ENCODE measurements at regions not wholly inside any gene's neighbourhood (a gene's known extent, or its start where the extent isn't known, plus 50 kb on each side); places are given as distances from the start of the nearest gene placed in this dataset.
"Not testable (repeated sequence)": the region's sequence is repeated elsewhere in the genome, so short reads cannot be mapped to it uniquely, and the experiment has no call there.

- TF ChIP-seq CTCF (IDR thresholded peaks at IDR 0.05; ENCODE audit: control insufficient read depth, insufficient read depth, low read depth, low read length, missing control alignments) = no peak
- no peak for DNase-seq (ENCODE audit: low read depth)
- no peak overlapping the region for H3K4me3 ChIP-seq (ENCODE audit: control insufficient read depth, low read depth, low read length)
Observed at GRCh38 chr4:129264008-129264657, 168.2 kb downstream of the C4orf33 start.

- H3K4me3 ChIP-seq (ENCODE audit: control insufficient read depth, low read depth, low read length) = no peak overlapping the region
- TF ChIP-seq CTCF (IDR thresholded peaks at IDR 0.05; ENCODE audit: control insufficient read depth, insufficient read depth, low read depth, low read length, missing control alignments) = no peak
Observed at GRCh38 chr4:129278868-129279267, 182.9 kb downstream of the C4orf33 start.

GRCh38 chr4:129282293-129282692, 186.3 kb downstream of the C4orf33 start:
- TF ChIP-seq CTCF (IDR thresholded peaks at IDR 0.05; ENCODE audit: control insufficient read depth, insufficient read depth, low read depth, low read length, missing control alignments) = no peak
- no peak overlapping the region for H3K4me3 ChIP-seq (ENCODE audit: control insufficient read depth, low read depth, low read length)
- no peak for DNase-seq (ENCODE audit: low read depth)

More at GRCh38 chr4:129278868-129279267, 182.9 kb downstream of the C4orf33 start:
- no peak for DNase-seq (ENCODE audit: low read depth)

- not testable (repeated sequence) for DNase-seq (ENCODE audit: low read depth); H3K4me3 ChIP-seq (ENCODE audit: control insufficient read depth, low read depth, low read length)
Observed at GRCh38 chr4:129292194-129292593, 196.2 kb downstream of the C4orf33 start.

- no peak for DNase-seq (ENCODE audit: low read depth)
- no peak overlapping the region for H3K4me3 ChIP-seq (ENCODE audit: control insufficient read depth, low read depth, low read length)
- TF ChIP-seq CTCF (IDR thresholded peaks at IDR 0.05; ENCODE audit: control insufficient read depth, insufficient read depth, low read depth, low read length, missing control alignments) = no peak
Observed at GRCh38 chr4:129314781-129315180, 218.8 kb downstream of the C4orf33 start.

GRCh38 chr4:129322920-129323319, 227.0 kb downstream of the C4orf33 start:
- DNase-seq (ENCODE audit: low read depth) = no peak
- TF ChIP-seq CTCF (IDR thresholded peaks at IDR 0.05; ENCODE audit: control insufficient read depth, insufficient read depth, low read depth, low read length, missing control alignments) = no peak
- H3K4me3 ChIP-seq (ENCODE audit: control insufficient read depth, low read depth, low read length) = no peak overlapping the region

GRCh38 chr4:129323658-129324057, 227.7 kb downstream of the C4orf33 start:
- no peak for DNase-seq (ENCODE audit: low read depth)
- no peak for TF ChIP-seq CTCF (IDR thresholded peaks at IDR 0.05; ENCODE audit: control insufficient read depth, insufficient read depth, low read depth, low read length, missing control alignments)
- no peak overlapping the region for H3K4me3 ChIP-seq (ENCODE audit: control insufficient read depth, low read depth, low read length)
